Activated T-cell treated with anti-CD3 and anti-CD28 coated beads, Interleukin-2, amount 50 U/mL, for 1 hour (primary cell): ENCODE measurements at regions not wholly inside any gene's neighbourhood (a gene's known extent, or its start where the extent isn't known, plus 50 kb on each side); places are given as distances from the start of the nearest gene placed in this dataset.
"Not testable (repeated sequence)": the region's sequence is repeated elsewhere in the genome, so short reads cannot be mapped to it uniquely, and the experiment has no call there.

ENCODE experiments used
- DNase-seq: peaks from one replicate; pipeline ENCODE4 v3.0.0-alpha.2; 2020

DNA sequence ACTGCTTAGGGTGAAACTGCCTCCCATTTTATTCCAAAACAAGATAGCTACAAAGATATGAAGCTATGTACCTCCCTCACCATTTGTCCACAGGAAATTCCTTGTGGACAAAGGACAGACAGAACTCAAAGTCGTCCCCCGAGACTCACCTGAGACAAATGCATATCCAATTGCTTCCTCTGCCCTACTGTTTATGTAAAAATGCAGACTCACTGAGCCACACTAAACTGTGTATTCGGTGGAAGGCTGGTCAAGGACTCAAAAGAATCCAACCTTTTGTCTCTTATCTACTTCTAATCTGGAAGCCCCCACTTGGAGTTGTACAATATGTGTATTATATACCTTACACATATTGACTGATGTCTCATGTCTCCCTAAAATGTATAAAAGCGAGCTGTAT is 288.0 kb upstream of the ERCC4 start:
- DNase-seq, result no peak

DNA sequence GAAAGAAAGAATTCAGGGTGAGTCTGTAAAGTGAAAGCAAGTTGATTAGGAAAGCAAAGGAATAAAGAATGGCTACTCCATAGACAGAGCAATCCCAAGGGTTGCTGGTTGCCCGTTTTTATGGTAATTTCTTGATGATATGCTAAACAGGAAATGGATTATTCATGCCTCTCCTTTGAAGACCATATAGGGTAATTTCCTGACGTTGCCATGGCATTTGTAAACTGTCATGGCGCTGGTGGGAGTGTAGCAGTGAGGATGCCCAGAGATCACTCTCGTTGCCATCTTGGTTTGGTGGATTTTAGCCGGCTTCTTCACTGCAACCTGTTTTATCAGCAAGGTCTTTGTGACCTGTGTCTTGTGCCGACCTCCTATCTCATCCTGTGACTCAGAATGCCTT is 287.4 kb upstream of the ERCC4 start:
- DNase-seq, result not testable (repeated sequence)

DNA sequence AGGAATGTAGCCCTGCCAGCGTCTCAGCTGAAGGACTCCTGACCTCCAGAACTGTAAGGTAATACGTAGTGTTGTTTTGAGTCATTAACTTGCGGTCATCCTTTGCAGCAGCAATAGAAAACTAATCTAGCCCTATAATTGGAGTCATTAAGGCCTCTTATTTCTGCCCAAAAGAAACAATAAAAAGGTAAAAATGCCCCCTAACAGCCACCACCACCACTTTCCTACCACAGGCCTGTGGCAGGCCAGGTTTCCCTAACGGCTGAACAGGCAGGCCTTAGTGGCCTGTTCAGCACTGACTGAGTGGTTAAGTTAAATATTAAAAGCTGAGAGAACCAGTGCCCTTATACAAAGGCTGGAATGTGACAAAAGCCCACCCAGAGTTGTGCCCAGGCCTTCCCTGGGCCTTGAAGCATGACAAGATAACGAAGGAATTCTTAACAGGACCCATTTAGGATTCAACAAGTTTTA is 286.5 kb upstream of the ERCC4 start:
- no peak for DNase-seq

DNA sequence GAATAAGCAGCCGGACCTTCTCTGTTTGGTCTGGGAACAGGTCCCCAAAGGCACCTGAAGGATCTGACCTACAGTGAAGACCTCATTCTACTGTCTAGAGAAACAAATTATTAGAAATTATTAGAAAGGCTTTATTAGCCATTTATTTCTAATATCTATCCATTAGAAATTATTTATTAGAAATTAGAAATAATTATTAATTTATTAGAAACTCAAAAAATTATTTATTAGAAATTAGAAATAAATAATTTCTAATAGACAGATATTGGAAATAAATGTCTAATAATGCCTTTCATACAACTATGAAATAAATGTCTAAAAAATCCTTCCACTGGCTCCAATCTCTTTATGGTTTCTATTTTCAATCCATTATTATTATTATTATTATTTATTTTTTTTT is 285.7 kb upstream of the ERCC4 start:
- no peak for DNase-seq

DNA sequence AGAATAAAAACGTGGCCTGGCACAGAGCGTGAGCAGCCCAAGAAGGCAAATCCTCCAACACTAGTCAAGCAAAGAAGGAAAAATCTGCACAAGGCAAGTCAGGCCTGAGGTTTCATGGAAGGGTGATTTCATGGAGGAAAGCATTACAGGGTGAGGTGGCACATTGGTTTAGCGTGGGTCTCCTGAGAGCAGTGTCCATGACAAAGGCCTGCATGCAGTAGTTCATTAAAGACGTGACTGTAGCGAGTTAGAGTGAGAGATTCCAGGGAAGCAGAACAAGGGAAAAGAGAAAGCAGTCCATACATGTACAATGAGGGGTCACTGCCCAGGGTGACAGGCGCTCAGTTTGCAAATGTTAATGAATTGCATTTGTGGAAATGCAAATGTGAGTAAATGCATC is 285.0 kb upstream of the ERCC4 start:
- no peak for DNase-seq

DNA sequence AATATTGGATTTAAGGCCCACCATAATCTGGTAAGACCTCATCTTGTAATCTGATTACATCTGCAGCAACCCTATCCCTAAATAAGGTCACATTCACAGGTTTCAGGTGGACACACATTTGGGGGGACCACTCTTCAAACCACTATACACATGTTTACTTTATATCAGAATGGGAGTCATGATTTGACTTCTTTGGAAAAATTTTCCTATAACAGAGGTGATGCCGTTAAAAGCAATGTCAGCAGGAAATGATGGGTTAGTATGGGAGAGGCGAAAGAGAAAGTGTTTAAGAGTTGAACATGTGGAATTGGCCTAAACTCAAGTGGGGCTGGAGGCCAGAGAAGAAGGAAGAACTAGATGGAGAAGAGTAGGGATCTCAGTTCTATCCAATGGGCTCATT is 281.7 kb upstream of the ERCC4 start:
- no peak for DNase-seq

DNA sequence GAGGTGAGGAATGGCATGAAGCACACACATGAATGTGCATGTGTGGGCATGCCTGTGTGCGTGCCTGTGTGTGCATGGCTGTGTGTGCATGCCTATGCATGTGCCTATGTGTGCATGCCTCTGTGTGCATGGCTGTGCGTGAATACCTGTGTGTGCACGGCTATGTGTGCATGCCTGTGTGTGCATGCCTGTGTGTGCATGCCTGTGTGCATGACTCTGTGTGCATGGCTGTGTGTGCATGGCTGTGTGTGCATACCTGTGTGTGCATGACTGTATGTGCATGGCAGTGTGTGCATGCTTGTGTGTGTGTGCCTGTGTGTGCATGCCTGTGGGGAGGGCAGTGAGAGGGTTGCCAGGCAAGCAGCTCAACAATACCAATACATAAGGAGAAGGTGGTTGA is 276.5 kb upstream of the ERCC4 start:
- DNase-seq, result no peak

DNA sequence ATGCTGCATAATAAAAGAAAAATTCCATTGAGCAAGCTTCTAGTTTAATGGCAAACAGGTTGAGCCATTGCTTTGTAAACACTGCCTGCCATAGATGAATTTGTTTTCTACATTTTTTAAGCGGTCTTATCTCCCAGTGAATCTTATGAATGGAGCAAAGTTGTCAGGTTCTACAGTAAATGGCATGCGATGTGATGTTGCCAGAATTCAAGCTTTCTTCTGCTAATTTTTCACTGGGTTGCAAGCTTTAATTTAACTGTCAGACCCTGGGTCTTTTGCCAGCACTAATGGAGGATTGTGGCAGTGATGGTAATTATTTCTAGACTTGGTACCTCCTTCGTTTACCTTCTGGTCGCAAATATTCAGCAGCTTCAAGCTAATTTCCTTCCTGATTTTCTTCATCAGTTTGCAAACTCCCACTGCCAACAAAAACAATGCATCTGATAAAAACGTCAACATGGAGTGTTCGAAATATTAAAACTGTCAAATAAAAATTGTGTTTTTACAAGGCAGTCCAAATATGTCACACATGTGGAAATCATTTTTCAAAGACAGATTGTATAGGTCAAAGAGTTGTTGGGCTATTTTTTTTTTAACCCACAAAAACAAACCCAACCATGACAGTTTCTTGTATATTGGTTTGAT is 274.2 kb upstream of the ERCC4 start:
- DNase-seq, result no peak

DNA sequence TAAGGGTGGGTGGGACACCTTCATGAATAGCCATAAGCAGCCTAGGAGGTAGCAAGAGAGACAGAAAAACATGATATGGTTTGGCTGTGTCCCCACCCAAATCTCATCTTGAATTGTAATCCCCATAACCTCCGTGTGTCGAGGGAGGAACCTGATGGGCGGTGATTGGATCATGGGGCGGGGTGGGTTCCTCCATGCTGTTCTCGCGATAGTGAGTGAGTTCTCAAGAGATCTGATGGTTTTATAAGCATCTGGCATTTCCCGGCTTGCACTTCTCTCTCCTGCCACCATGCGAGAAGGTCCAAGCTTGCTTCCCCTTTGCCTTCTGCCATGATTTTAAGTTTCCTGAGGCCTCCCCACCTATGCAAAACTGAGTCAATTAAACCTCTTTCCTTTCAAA is 259.1 kb upstream of the ERCC4 start:
- DNase-seq, result no peak

DNA sequence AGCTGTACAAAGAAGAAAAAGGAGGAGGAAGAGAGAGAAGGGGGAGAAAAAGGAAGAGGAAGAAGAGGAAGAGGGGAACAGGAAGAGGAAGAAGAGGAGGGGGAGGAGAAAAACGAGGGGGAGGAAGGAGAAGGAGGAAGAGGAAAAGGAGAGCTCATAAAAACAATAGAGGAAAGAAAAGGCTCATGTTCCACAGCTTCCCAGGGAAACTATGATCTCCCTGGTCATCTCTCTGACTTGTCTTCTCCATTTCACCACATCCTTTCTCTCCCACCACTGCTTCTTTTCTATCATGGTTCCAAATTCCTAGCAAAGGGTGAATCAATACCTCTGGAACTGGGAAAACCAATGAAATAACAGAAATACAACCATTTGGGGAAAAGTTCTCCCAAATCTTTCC is 254.1 kb upstream of the ERCC4 start:
- no peak for DNase-seq

DNA sequence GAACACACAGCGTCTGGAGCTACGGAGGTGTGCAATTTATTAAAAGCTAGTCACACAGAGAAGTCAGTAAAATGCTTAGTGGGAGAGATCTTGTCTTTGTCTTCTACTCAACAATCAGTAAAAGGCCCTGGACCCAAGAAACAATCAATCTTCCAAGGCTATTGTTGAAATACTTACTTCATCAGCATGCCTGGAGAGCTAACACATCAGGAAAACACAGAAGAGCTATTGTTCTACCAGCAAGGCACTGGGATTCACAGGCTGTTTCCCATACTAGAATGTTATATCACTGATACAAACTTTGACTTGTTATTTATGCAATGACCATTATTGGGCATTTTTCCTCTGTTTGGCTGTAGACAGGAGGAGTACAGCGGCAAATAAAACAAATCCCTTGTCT is 247.8 kb upstream of the ERCC4 start:
- no peak for DNase-seq

DNA sequence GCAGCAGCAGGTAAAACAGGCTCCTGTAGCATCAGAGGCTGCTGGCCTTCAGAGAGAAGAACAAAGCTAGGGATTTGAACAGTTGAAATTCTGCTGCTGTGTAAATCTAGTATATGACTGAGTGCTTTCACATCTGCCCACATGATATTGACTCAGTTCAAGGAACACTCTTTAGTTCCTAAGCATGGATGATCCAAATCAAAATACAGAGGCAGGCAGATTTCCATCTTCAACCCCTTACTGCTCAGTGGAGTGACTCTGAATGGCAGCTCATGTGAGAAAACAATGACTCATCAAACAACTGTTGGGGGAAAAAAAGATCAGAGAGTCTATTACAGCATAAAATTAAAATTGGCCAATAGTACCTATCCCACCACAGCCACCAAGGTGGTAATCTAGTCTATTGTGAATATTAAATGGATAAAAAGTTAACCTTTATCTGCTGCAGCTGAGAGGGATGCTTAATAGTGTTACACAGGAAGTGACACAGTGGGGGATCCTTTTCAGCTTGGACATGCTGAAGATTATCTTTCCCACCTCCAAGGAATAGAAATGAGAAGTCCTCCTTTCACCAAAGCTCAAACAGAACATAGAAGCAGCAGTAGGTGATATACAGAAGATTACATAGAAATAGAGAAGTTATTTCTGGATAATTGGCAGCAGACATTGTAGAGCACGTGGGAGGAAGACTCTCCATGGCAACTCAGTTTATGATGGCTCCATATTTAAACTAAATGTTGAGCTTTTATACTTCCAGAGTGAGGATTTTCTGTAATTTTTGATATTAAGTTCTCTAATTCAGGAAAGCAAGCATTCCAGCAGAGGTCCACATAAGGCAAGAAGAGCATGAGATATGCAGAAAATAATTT is 239.7 kb upstream of the ERCC4 start:
- DNase-seq, result no peak

DNA sequence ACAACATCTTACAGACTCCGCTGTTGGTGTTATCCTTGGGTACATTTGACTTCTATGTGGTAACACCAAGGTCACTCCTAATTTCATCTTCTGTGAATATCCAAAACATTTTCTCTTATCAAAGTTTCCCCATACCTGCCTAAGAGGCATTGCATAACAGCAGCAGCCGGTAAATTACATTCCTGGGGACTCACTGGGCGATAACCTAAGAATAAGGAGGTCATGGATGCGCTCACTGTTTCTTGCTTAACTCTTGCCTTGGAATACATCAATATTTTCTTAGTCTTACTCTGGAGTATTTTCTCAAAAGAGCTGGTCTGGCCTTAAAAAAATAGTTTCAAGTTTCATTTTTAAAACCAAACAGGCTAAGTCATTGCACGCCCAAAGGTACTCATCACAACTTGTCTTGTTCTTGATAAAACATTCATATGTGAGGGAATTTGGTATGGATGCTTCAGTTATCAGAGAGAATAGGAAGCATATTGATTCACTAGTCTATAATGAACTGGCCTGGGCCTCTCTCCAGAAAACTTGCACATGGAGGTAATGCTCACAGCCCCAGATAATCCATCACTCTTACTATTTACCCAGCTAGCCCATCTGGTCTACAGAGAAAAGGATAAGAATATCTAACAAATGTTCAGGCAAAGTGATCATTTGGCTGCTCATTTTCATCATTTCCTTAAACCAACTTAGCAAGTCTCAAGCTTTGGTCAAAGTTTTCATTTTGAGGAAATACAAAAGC is 235.0 kb upstream of the ERCC4 start:
- DNase-seq, result no peak

DNA sequence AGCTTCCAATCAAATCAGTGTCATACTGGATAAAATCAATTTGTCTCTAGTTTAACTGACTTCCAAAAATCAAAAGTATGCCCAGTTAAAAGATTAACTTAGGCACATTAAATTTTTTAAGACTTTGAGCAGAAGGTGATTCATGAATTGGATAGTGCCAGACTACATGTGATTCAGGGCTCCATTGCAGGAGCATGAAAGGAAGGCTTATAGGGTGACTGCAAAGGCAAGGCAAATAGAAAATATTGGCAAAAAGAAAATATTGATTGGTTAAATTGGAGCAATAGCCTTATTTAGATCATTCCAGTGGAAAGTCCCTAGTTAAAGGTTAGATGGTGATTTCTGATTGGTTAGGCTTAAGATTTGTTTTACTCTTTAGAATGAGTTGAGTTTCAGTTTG is 223.9 kb upstream of the ERCC4 start:
- no peak for DNase-seq

DNA sequence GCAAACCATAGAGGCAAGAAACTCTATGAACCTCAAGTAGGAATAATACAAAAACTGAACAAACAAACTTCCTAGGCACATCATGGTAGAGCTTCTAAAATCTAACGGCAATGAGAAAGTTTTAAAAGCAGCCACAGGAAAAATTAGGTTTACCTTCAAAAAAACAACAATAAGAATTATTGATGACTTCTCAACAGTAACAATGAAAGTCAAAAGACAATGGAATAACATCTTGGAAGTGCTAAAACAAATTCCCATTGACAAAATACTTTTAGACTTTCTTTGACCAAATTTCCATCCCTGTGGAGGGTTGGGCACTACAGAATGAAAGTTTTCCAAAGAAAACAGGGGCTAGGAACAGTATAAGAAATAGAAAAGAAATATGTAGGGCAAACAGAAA is 222.9 kb upstream of the ERCC4 start:
- no peak for DNase-seq

DNA sequence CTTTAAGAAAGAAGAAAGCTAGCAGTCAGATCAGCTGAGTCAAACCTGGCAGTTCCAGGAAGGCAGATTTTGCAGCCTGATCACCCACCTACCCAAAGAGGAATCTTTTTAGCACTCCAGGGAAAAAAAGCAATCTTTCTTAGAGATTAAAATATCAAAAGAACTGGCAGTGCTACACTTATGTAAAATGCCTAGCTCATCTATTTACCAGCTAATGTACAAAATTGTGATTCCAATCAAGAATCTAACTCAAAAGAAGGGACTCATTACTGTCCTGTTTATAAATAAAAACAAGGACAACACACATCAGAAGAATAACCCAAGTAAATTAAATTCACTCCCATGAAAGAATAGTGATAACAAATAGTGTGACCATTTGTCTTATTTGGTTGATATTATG is 222.4 kb upstream of the ERCC4 start:
- DNase-seq, result no peak

DNA sequence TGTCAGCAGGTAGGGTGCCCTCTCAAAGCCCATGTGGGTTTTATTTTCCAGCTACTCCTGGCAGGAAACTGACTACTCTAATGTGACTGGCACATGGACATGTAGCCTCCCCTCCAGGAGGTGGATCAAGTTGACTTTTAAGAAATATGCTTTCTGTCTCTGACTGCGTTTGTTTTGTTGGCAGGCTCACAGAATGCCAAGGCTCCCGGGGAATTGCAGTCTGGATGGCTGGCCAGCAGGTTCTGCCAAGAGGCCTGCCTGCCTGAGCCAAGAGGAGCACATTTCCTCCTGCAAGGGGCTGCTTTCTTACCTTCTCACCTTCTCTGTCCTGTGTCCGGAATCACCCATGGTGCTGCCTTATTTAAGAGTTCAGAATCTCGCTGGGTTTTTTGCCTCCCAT is 217.3 kb upstream of the ERCC4 start:
- DNase-seq, result no peak

DNA sequence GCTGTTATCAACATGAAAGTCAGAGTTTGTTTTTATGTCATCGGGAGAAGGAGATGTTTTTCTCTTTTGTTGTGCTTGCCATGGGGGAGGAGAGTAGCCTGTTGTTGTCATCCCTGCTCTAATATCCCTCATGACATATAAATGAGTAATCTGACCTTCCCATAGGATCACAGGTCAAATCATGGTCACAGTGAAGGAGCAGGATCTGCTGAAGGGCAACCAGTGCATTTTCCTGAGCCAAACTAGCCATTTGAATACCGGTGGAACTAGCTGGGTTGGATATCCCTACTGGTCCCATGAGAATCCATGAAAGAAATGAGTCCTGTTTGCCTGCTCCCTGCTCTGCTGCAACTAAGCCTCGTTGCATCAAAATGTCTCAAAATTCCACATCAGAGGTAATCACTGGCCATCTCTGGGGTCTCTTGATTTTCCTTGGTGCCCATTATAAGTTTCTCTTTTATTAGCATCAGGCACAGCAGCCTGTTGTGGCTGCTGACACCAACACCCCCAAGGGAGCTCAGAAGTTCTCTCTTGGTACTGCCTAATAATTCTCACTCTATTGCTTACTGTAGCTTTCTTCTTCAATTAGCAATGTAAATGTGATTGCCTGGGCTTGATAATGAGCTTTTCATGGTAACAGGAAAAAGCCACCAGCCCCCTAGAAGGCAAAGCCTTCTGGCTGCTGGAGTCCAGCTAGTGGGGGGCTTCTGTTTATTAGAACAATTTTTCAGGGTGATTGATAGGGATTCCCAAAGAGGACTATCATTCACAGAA is 211.4 kb upstream of the ERCC4 start:
- DNase-seq, result no peak

DNA sequence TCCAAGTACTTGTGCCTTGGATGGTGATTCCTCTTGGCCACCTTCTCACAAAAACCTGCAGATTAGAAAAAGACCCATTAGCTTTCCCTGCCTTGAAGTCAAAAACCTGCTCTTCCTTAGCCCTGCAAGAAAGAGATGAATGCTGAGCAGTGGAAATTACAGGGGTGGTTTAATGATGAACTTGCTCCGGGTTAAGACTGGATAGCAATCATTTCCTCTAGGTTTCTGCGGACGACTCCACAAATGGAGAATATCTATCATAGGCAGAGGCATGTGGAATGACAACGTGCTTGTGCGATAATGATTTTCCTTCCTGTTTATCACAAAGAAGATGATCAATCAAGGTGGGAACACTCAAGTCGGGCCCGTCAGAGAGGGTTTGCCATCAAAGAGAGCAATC is 201.2 kb upstream of the ERCC4 start:
- DNase-seq, result no peak

DNA sequence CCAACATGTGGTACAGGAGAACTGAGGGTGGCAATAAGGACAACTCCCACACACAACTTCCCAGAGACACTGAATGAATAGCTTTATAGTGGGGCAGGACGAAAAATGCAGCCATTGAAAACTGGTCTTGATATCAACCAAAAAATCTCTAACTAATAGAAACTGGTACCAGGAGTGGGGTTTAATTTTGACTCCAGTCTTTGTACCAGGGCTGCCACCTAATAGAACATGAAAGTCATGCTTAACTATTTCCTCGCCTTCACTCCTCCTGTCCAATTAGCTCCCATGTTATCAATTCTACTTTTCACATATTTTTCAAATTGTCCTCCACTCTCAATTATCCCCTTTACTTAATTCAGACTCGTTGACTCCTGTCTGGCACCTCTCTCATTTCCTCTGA is 192.0 kb upstream of the ERCC4 start:
- DNase-seq, result no peak

DNA sequence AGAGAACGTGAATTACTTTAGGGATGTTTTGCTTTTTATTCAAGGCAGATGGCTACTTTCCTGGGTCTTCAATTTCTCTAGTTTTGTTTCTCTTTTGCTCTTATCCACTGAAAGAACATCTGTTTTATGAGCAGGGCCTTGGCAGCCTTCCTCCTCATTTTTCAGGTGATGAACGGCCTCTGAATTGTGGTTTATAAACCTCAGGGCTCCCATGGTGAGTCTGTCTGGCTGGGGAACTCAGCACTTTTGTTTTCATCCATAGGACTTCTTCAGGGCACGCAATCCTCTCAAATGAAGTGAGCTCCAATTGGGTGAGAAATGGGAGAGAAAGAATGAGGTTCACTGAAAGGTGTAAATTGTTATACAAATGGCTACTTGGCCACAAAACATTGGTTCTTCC is 186.4 kb upstream of the ERCC4 start:
- DNase-seq, result no peak

DNA sequence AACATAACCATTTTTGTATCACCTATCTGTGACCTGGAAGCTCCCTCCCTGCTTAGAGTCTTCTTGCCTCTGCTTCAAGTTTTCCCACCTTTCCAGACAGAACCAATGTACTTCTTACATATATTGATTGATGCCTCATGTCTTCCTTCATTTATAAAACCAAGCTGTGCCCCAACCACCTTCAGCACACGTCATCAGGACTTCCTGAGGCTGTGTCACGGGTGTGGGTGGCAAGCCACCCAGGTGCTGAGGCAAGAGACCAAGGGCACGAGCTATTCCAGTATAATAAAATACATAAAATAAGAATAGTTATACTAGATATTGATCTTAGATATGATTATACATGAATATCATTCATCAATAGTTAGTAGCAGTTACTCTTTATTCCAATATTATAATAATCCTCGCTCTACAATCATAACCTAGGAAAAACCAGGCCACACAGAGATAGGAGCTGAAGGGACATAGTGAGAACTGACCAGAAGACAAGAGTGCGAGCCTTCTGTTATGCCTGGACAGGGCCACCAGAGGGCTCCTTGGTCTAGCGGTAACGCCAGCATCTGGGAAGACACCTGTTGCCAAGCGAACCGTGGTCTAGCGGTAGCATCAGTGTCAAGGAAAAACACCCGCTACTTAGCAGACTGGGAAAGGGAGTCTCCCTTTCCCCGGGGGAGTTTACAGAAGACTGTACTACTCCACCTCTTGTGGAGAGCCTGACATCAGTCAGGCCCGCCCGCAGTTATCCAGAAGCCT is 180.2 kb upstream of the ERCC4 start:
- DNase-seq, result not testable (repeated sequence)
